Caco-2 (cell line): ENCODE measurements at regions not wholly inside any gene's neighbourhood (a gene's known extent, or its start where the extent isn't known, plus 50 kb on each side); places are given as distances from the start of the nearest gene placed in this dataset.

Source experiments
- BruUV-seq: library from RNA; stranded (reverse); fragments of 400-500 nt; replicated peaks from 2 replicates; lab custom pipeline; 2021; lab: Mats Ljungman, UMichigan
- CTCF ChIA-PET: fragments of 300-600 bp; sonication (Branson Sonifier 250); formaldehyde crosslinking; loops from one replicate; lab custom pipeline; 2022; ENCODE audit warnings: antibody characterized with exemption; lab: Charles Lee
- POLR2A ChIA-PET: fragments of 300-600 bp; sonication (Branson Sonifier 250); formaldehyde crosslinking; loops from one replicate; lab custom pipeline; 2022; ENCODE audit warnings: antibody characterized with exemption; lab: Charles Lee
- DNase-seq, 2 experiments: peaks; one replicate each; pipeline versions ENCODE4 v3.0.0 to v3.0.0-alpha.2; 2020 to 2022
- H3K27me3 ChIP-seq: replicated peaks from 2 replicates; pipeline ENCODE4 v1.6.0; 2011; ENCODE audit warnings: low read length; ENCODE audit not compliant: control insufficient read depth, insufficient read depth
- H3K36me3 ChIP-seq: 2 replicates; pipeline ENCODE4 v1.5.1; 2011; ENCODE audit warnings: low read length; ENCODE audit not compliant: control insufficient read depth, insufficient read depth
- H3K4me1 ChIP-seq: fragments of 250-450 bp; sonication (Bioruptor Pico); 2 replicates; pipeline ENCODE4 v1.5.1; 2020; ENCODE audit warnings: mild to moderate bottlenecking
- H3K4me3 ChIP-seq: 2 replicates; pipeline ENCODE4 v1.5.1; 2011; ENCODE audit warnings: low read depth, mild to moderate bottlenecking, control low read depth, low read length
- H3K9me3 ChIP-seq: fragments of 250-450 bp; sonication (Bioruptor Pico); 2 replicates; pipeline ENCODE4 v1.5.1; 2020; ENCODE audit warnings: mild to moderate bottlenecking, moderate library complexity
- H3K27ac Mint-ChIP-seq: one replicate; pipeline ENCODE4 v1.8.0; 2022; ENCODE audit warnings: mixed read lengths; ENCODE audit not compliant: unreplicated experiment
- H3K27me3 Mint-ChIP-seq: one replicate; pipeline ENCODE4 v1.8.0; 2022; ENCODE audit warnings: mixed read lengths; ENCODE audit not compliant: insufficient read depth, unreplicated experiment
- H3K36me3 Mint-ChIP-seq: one replicate; pipeline ENCODE4 v1.8.0; 2022; ENCODE audit warnings: mild to moderate bottlenecking, mixed read lengths; ENCODE audit not compliant: insufficient read depth, unreplicated experiment
- H3K4me1 Mint-ChIP-seq: one replicate; pipeline ENCODE4 v1.8.0; 2022; ENCODE audit warnings: low read depth, mixed read lengths; ENCODE audit not compliant: unreplicated experiment
- H3K4me3 Mint-ChIP-seq: one replicate; pipeline ENCODE4 v1.8.0; 2022; ENCODE audit warnings: mild to moderate bottlenecking, moderate library complexity, mixed read lengths; ENCODE audit not compliant: unreplicated experiment
- H3K9me3 Mint-ChIP-seq: one replicate; pipeline ENCODE4 v1.8.0; 2022; ENCODE audit warnings: mixed read lengths; ENCODE audit not compliant: unreplicated experiment
- intact Hi-C: fragments of 100-400 bp; cut with micrococcal nuclease; formaldehyde crosslinking; loops from one replicate; pipeline ENCODE4 v1.10.0; 2022; ENCODE audit not compliant: unreplicated experiment
- TF ChIP-seq, protein P1 (sequence below), 2 experiments: fragments of 200-600 bp in 1 of 2; IDR thresholded peaks; 1 replicate in 1 of 2; 2 replicates in 1 of 2; pipeline versions ENCODE4 v1.5.1 to v1.8.0; 2011 to 2022; ENCODE audit warnings: antibody characterized with exemption in 1 of 2, control low read depth in 1 of 2, inconsistent platforms in 1 of 2, low read depth in 1 of 2, low read length in 1 of 2, mild to moderate bottlenecking in 1 of 2, moderate library complexity in 1 of 2; ENCODE audit not compliant: insufficient read depth in 1 of 2, severe bottlenecking in 1 of 2, unreplicated experiment in 1 of 2

DNA sequence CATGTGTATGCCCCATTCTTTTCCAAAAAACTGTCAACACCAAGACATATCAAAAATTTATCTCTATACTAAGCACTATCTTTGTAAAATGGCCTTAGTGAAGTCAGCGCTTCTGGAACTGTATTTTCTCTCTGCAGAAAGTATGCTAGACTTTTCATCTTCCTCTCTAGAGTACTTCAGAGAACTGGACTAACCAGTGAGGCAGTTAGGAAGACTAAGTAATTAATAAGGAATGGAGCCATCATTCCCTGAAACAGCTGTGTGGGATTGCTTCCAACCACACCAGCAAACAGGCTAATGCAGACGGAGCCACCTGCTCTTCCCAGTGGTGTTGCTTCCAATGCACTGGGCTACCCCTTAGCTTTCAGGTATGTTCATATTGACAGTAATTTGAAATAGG, 169.1 kb upstream of the FUT9 start:
- TF ChIP-seq, protein P1, sequence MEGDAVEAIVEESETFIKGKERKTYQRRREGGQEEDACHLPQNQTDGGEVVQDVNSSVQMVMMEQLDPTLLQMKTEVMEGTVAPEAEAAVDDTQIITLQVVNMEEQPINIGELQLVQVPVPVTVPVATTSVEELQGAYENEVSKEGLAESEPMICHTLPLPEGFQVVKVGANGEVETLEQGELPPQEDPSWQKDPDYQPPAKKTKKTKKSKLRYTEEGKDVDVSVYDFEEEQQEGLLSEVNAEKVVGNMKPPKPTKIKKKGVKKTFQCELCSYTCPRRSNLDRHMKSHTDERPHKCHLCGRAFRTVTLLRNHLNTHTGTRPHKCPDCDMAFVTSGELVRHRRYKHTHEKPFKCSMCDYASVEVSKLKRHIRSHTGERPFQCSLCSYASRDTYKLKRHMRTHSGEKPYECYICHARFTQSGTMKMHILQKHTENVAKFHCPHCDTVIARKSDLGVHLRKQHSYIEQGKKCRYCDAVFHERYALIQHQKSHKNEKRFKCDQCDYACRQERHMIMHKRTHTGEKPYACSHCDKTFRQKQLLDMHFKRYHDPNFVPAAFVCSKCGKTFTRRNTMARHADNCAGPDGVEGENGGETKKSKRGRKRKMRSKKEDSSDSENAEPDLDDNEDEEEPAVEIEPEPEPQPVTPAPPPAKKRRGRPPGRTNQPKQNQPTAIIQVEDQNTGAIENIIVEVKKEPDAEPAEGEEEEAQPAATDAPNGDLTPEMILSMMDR (IDR thresholded peaks at IDR 0.05; ENCODE audit: insufficient read depth in 1 of 2, low read depth in 1 of 2, low read length in 1 of 2, severe bottlenecking in 1 of 2, unreplicated experiment in 1 of 2): no peak
- H3K27me3 Mint-ChIP-seq: no peaks in the 10 kb centered on the region
- POLR2A ChIA-PET: no interaction called here
- peaks cover 7% of the 10 kb centered on the region for H3K4me1 ChIP-seq
- no peak overlapping the region for H3K4me3 Mint-ChIP-seq
- DNase-seq: no peak
- CTCF ChIA-PET: no interaction called here
- intact Hi-C loops: loop anchor here (10.0 kb wide), 1 partner anchor 272 kb away; the partner anchor contains the start of gene MANEA
- no peaks in the 10 kb centered on the region for H3K27me3 ChIP-seq
- H3K9me3 Mint-ChIP-seq: no peaks in the 10 kb centered on the region
- H3K36me3 Mint-ChIP-seq: no peaks in the 10 kb centered on the region
- no TSS peak for BruUV-seq
- H3K9me3 ChIP-seq: no peaks in the 10 kb centered on the region
- H3K36me3 ChIP-seq: no peaks in the 10 kb centered on the region
- H3K4me1 Mint-ChIP-seq: no peaks in the 10 kb centered on the region
- no peak overlapping the region for H3K4me3 ChIP-seq
- H3K27ac Mint-ChIP-seq: no peak overlapping the region

DNA sequence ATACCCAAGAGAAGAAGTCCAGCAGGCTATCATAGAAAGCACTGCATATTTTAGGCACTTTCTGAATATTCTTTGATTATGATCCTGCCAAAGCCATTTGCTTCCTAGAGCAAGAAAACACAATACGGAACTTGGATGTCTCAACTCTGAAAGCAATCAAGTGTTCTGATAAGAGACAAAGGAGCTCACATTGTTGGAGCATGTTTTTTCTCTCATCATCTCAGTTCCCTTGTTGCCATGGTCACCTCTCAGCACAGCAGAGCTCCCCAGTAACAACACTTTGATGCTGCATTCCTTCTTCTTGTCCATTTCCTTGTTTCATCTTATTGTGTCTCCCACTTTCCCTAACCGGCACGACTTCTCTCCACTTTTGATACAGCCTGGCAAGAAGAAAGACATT, 168.7 kb upstream of the FUT9 start:
- intact Hi-C loops: loop anchor here (10.0 kb wide), 1 partner anchor 272 kb away; the partner anchor contains the start of gene MANEA

DNA sequence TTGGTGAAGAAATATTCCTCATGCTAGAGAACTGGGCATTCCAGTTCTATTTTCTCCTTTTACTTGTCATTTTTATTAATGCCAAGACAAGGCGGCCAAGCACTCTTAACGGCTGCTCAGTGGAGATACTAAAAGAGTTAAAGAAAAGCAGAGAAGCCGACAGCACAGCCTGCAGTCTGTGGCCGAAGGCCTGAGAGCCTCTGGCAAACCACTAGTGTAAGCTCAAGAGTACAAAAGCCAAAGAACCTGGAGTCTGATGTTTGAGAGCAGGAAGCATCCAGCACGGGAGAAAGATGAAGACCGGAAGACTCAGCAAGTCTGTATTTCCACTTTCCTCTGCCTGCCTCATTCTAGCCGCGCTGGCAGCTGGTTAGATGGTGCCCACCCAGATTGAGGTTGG, 167.1 kb upstream of the FUT9 start:
- ChIA-PET POLR2A (no interaction called here), CTCF (no interaction called here)
- Histone ChIP-seq H3K36me3 (no peaks in the 10 kb centered on the region), H3K27me3 (no peaks in the 10 kb centered on the region), H3K4me3 (no peak overlapping the region), H3K4me1 (peaks cover 7% of the 10 kb centered on the region), H3K9me3 (no peaks in the 10 kb centered on the region)
- Mint-ChIP-seq H3K9me3 (no peaks in the 10 kb centered on the region), H3K4me3 (no peak overlapping the region), H3K36me3 (no peaks in the 10 kb centered on the region), H3K27me3 (no peaks in the 10 kb centered on the region), H3K4me1 (no peaks in the 10 kb centered on the region), H3K27ac (peak overlapping the region; percentile 48)
- DNase-seq: no peak
- TF ChIP-seq, protein P1 (IDR thresholded peaks at IDR 0.05; ENCODE audit: insufficient read depth in 1 of 2, low read depth in 1 of 2, low read length in 1 of 2, severe bottlenecking in 1 of 2, unreplicated experiment in 1 of 2): no peak
- intact Hi-C loops: loop anchor here (10.0 kb wide), 1 partner anchor 274 kb away; the partner anchor contains the start of gene MANEA
- no TSS peak for BruUV-seq

More for the DNA sequence above, 168.7 kb upstream of the FUT9 start:
- no TSS peak for BruUV-seq
- Histone ChIP-seq H3K9me3 (no peaks in the 10 kb centered on the region), H3K4me3 (no peak overlapping the region), H3K36me3 (no peaks in the 10 kb centered on the region), H3K27me3 (no peaks in the 10 kb centered on the region), H3K4me1 (peaks cover 7% of the 10 kb centered on the region)
- no peaks in the 10 kb centered on the region for H3K9me3 Mint-ChIP-seq
- peak in 1 of 2 experiments; percentile 30 for DNase-seq
- H3K4me3 Mint-ChIP-seq: no peak overlapping the region
- no peaks in the 10 kb centered on the region for H3K27me3 Mint-ChIP-seq
- H3K36me3 Mint-ChIP-seq: no peaks in the 10 kb centered on the region
- no peaks in the 10 kb centered on the region for H3K4me1 Mint-ChIP-seq
- CTCF ChIA-PET: no interaction called here
- POLR2A ChIA-PET: no interaction called here
- H3K27ac Mint-ChIP-seq: no peak overlapping the region
- TF ChIP-seq, protein P1 (IDR thresholded peaks at IDR 0.05; ENCODE audit: insufficient read depth in 1 of 2, low read depth in 1 of 2, low read length in 1 of 2, severe bottlenecking in 1 of 2, unreplicated experiment in 1 of 2): no peak
